A549 (cell line): ENCODE measurements at regions not wholly inside any gene's neighbourhood (a gene's known extent, or its start where the extent isn't known, plus 50 kb on each side); places are given as distances from the start of the nearest gene placed in this dataset.

Experiments used
- ATAC-seq, 2 experiments: fragments of 200-7000 bp in 1 of 2; fragments of >200 bp in 1 of 2; cut with Nextera tagmentation in 1 of 2; cut with Tn5 transposase in 1 of 2; 3 replicates each; pipeline versions ENCODE4 v1.8.0 to v1.9.1; 2018 to 2020; ENCODE audit warnings: mild to moderate bottlenecking in 1 of 2, moderate library complexity in 1 of 2
- CTCF ChIA-PET: fragments of 300-600 bp; sonication (Branson Sonifier 250); formaldehyde crosslinking; extraction: SDS; loops from one replicate; lab custom pipeline; 2021; ENCODE audit warnings: antibody characterized with exemption, inconsistent platforms; lab: Yijun Ruan, JAX
- POLR2A ChIA-PET: fragments of 350-600 bp; formaldehyde crosslinking; extraction: SDS; loops from one replicate; lab custom pipeline; 2021; ENCODE audit warnings: antibody characterized with exemption, inconsistent platforms; lab: Yijun Ruan, JAX
- DNase-seq, 2 experiments: peaks; one replicate each; pipeline versions ENCODE4 v3.0.0 to v3.0.0-alpha.2; 2011 to 2016; ENCODE audit warnings: low read depth in 1 of 2, low spot score in 1 of 2
- FAIRE-seq: peaks from 2 replicates; lab custom pipeline; 2011; peaks lifted over from hg19 to GRCh38; lab: Jason Lieb, UNC
- H3K27ac ChIP-seq, 2 experiments: fragments of >200 bp; sonication (Bioruptor Twin); formaldehyde crosslinking; 3 replicates each; pipeline ENCODE4 v1.5.1; 2016 to 2017
- H3K4me1 ChIP-seq: fragments of >200 bp; sonication (Bioruptor Twin); formaldehyde crosslinking; 3 replicates; pipeline ENCODE4 v1.6.1; 2016
- H3K4me2 ChIP-seq: fragments of >200 bp; sonication (Bioruptor Twin); formaldehyde crosslinking; 3 replicates; pipeline ENCODE4 v1.6.1; 2016
- H3K4me3 ChIP-seq: fragments of >200 bp; sonication (Bioruptor Twin); formaldehyde crosslinking; 3 replicates; pipeline ENCODE4 v1.5.1; 2016
- H3K9me3 ChIP-seq: fragments of >200 bp; sonication (Bioruptor Twin); formaldehyde crosslinking; 3 replicates; pipeline ENCODE4 v1.6.1; 2016
- BHLHE40 ChIP-seq: IDR thresholded peaks from 2 replicates; pipeline ENCODE4 v1.6.1; 2012; ENCODE audit warnings: low read depth, low read length, inconsistent platforms
- CHD2 ChIP-seq: fragments of 150-350 bp; IDR thresholded peaks from 2 replicates; pipeline ENCODE4 v1.6.1; 2014; ENCODE audit warnings: low read length; ENCODE audit not compliant: partially characterized antibody
- E2F6 ChIP-seq: IDR thresholded peaks from 2 replicates; pipeline ENCODE4 v1.6.1; 2012; ENCODE audit warnings: low read depth, borderline replicate concordance
- ELK1 ChIP-seq: fragments of 150-350 bp; IDR thresholded peaks from 2 replicates; pipeline ENCODE4 v1.6.1; 2014; ENCODE audit warnings: low read depth, mild to moderate bottlenecking, low read length
- EP300 ChIP-seq, 2 experiments: fragments of >200 bp; sonication (Bioruptor Twin); formaldehyde crosslinking; IDR thresholded peaks; 2 replicates in 1 of 2; 3 replicates in 1 of 2; pipeline ENCODE4 v1.6.1; 2016 to 2017
- ESRRA ChIP-seq: fragments of 150-350 bp; IDR thresholded peaks from 2 replicates; pipeline ENCODE4 v1.6.1; 2014; ENCODE audit warnings: mild to moderate bottlenecking, low read length, borderline replicate concordance
- FOSB ChIP-seq: fragments of 250-450 bp; sonication (Bioruptor Pico); IDR thresholded peaks from 2 replicates; pipeline ENCODE4 v1.5.0; 2020; ENCODE audit warnings: mild to moderate bottlenecking, moderate library complexity
- FOSL2 ChIP-seq, 2 experiments: fragments of 450-650 bp in 1 of 2; fragments of >200 bp in 1 of 2; sonication (Bioruptor Twin) in 1 of 2; formaldehyde crosslinking; IDR thresholded peaks; 2 replicates each; pipeline versions ENCODE4 v1.5.0 to v1.6.1; 2016 to 2020; ENCODE audit warnings: mild to moderate bottlenecking in 1 of 2, moderate library complexity in 1 of 2
- FOXS1 ChIP-seq: fragments of 250-450 bp; sonication (Bioruptor Pico); IDR thresholded peaks from 2 replicates; pipeline ENCODE4 v1.5.0; 2020; ENCODE audit warnings: mild to moderate bottlenecking, moderate library complexity
- HES2 ChIP-seq: fragments of >200 bp; sonication (Bioruptor Twin); formaldehyde crosslinking; IDR thresholded peaks from 2 replicates; pipeline ENCODE4 v1.6.1; 2016
- HOXA7 ChIP-seq: fragments of 250-450 bp; sonication (Bioruptor Pico); IDR thresholded peaks from 2 replicates; pipeline ENCODE4 v1.5.0; 2020; ENCODE audit warnings: mild to moderate bottlenecking, moderate library complexity
- JUN ChIP-seq, 2 experiments: fragments of >200 bp; sonication (Bioruptor Twin); formaldehyde crosslinking; IDR thresholded peaks; 2 replicates in 1 of 2; 3 replicates in 1 of 2; pipeline ENCODE4 v1.6.1; 2016 to 2017
- KDM5A ChIP-seq: fragments of 200-600 bp; sonication (generic); IDR thresholded peaks from 2 replicates; pipeline ENCODE4 v1.6.1; 2016; ENCODE audit warnings: antibody characterized with exemption, mild to moderate bottlenecking
- MAX ChIP-seq: IDR thresholded peaks from 2 replicates; pipeline ENCODE4 v1.6.1; 2012
- MAZ ChIP-seq: fragments of 150-350 bp; IDR thresholded peaks from 2 replicates; pipeline ENCODE4 v1.6.1; 2014; ENCODE audit warnings: antibody characterized with exemption, low read depth, low read length, borderline replicate concordance
- NFE2L2 ChIP-seq: fragments of 150-350 bp; conservative IDR thresholded peaks from 2 replicates; pipeline ENCODE4 v1.6.1; 2014; ENCODE audit warnings: low read length
- NPAS2 ChIP-seq: fragments of 250-450 bp; sonication (Bioruptor Pico); IDR thresholded peaks from 2 replicates; pipeline ENCODE4 v1.8.0; 2022; ENCODE audit warnings: mild to moderate bottlenecking, moderate library complexity, borderline replicate concordance
- NR3C1 ChIP-seq: fragments of >200 bp; sonication (Bioruptor Twin); formaldehyde crosslinking; IDR thresholded peaks from 3 replicates; pipeline ENCODE4 v1.6.1; 2017
- PBX3 ChIP-seq: IDR thresholded peaks from 2 replicates; pipeline ENCODE4 v1.6.1; 2012
- PHF8 ChIP-seq: fragments of 200-600 bp; sonication (generic); IDR thresholded peaks from 2 replicates; pipeline ENCODE4 v1.6.1; 2016; ENCODE audit warnings: low read depth, mild to moderate bottlenecking, antibody characterized with exemption, moderate library complexity, borderline replicate concordance
- POLR2A ChIP-seq: IDR thresholded peaks from 2 replicates; pipeline ENCODE4 v1.6.1; 2012; ENCODE audit warnings: mild to moderate bottlenecking, low read length
- POLR2AphosphoS2 ChIP-seq: conservative IDR thresholded peaks from 2 replicates; pipeline ENCODE4 v1.6.1; 2012; ENCODE audit warnings: low read length, improper control_type of control experiment, inconsistent platforms
- RCOR1 ChIP-seq: fragments of 150-350 bp; IDR thresholded peaks from 2 replicates; pipeline ENCODE4 v1.6.1; 2014; ENCODE audit warnings: antibody characterized with exemption, low read length, low read depth
- RFX5 ChIP-seq: fragments of 450-650 bp; IDR thresholded peaks from 2 replicates; pipeline ENCODE4 v1.7.1; 2014; ENCODE audit warnings: antibody characterized with exemption, mild to moderate bottlenecking, moderate library complexity
- TFCP2L1 ChIP-seq: fragments of 250-450 bp; sonication (Bioruptor Pico); IDR thresholded peaks from 2 replicates; pipeline ENCODE4 v1.5.0; 2021; ENCODE audit warnings: mild to moderate bottlenecking
- ZNF302 ChIP-seq: fragments of 250-450 bp; sonication (Bioruptor Pico); IDR thresholded peaks from 2 replicates; pipeline ENCODE4 v1.9.0; 2021; ENCODE audit warnings: inconsistent platforms, mild to moderate bottlenecking, moderate library complexity
- ZSCAN20 ChIP-seq: fragments of 250-450 bp; sonication (Bioruptor Pico); IDR thresholded peaks from 2 replicates; pipeline ENCODE4 v1.8.0; 2022; ENCODE audit warnings: mild to moderate bottlenecking, moderate library complexity
- WGBS: methylation state at CpG from one replicate; pipeline ENCODE4 v1.1.6; 2017; ENCODE audit errors: missing lambda C conversion rate; 5-methylcytosine and 5-hydroxymethylcytosine counted together

- no peak for DNase-seq
Observed at GRCh38 chr15:25582886-25583285, 144.1 kb upstream of the UBE3A start.

GRCh38 chr15:25579127-25579526 lies 140.3 kb upstream of the UBE3A start:
- Histone ChIP-seq H3K9me3 (no peaks in the 10 kb centered on the region), H3K4me2 (no peak overlapping the region), H3K4me1 (no peaks in the 10 kb centered on the region), H3K27ac (no peak overlapping the region), H3K4me3 (no peak overlapping the region)
- WGBS, result 79% methylated on average over 2 of the region's 2 CpGs
- ChIA-PET CTCF (interaction anchor here (0.6 kb wide), 1 partner anchor 350 kb away, joined by 3 read pairs; no protein-coding TSS in a partner anchor), POLR2A (no interaction called here)
- TF ChIP-seq NR3C1 (no peak), ZNF302 (CRISPR knock-in tag) (no peak), JUN (IDR thresholded peaks at IDR 0.05) (no peak)
- no peak for ATAC-seq
- DNase-seq, result no peak
- no peak for FAIRE-seq

More at GRCh38 chr15:25582886-25583285, 144.1 kb upstream of the UBE3A start:
- no peak overlapping the region for H3K4me3 ChIP-seq
- no peak overlapping the region for H3K27ac ChIP-seq
- H3K4me1 ChIP-seq, result no peaks in the 10 kb centered on the region
- POLR2A ChIA-PET, result no interaction called here
- no peak overlapping the region for H3K4me2 ChIP-seq
- ATAC-seq, result no peak
- CTCF ChIA-PET, result no interaction called here
- WGBS, result 12% methylated on average over 4 of the region's 4 CpGs
- TF ChIP-seq FOSL2 (IDR thresholded peaks at IDR 0.05) (no peak), FOSL2 (CRISPR knock-in tag; IDR thresholded peaks at IDR 0.05) (no peak), FOSB (CRISPR knock-in tag) (no peak), RCOR1 (no peak), TFCP2L1 (CRISPR knock-in tag) (no peak), NFE2L2 (no peak), NR3C1 (no peak), PHF8 (no peak), PBX3 (no peak), MAX (no peak), CHD2 (no peak), MAZ (no peak)
- no peaks in the 10 kb centered on the region for H3K9me3 ChIP-seq
- FAIRE-seq, result no peak

- 52% methylated on average over 4 of the region's 4 CpGs for WGBS
- CTCF ChIA-PET, result no interaction called here
- H3K27ac ChIP-seq, result no peak overlapping the region
Observed at GRCh38 chr15:25572191-25572590, 133.4 kb upstream of the UBE3A start.

GRCh38 chr15:25568751-25569150 lies 129.9 kb upstream of the UBE3A start:
- Histone ChIP-seq H3K9me3 (no peaks in the 10 kb centered on the region), H3K4me3 (no peak overlapping the region), H3K4me2 (no peak overlapping the region), H3K27ac (no peak overlapping the region), H3K4me1 (no peaks in the 10 kb centered on the region)
- ChIA-PET POLR2A (no interaction called here), CTCF (no interaction called here)
- no peak for TF ChIP-seq ESRRA
- TF ChIP-seq E2F6, result no peak
- TF ChIP-seq FOXS1 (CRISPR knock-in tag), result no peak
- TF ChIP-seq POLR2A, result no peak
- no peak for TF ChIP-seq BHLHE40
- TF ChIP-seq RCOR1, result no peak
- no peak for TF ChIP-seq ZSCAN20
- TF ChIP-seq HOXA7 (CRISPR knock-in tag), result no peak
- TF ChIP-seq HES2, result no peak
- TF ChIP-seq KDM5A, result no peak
- TF ChIP-seq NPAS2 (CRISPR knock-in tag), result no peak
- TF ChIP-seq ELK1, result no peak
- no peak for TF ChIP-seq JUN (IDR thresholded peaks at IDR 0.05)
- no peak for TF ChIP-seq PBX3
- ATAC-seq (no peak), FAIRE-seq (no peak), DNase-seq (no peak)
- 47% methylated on average over 7 of the region's 7 CpGs for WGBS

More at GRCh38 chr15:25572191-25572590, 133.4 kb upstream of the UBE3A start:
- TF ChIP-seq RCOR1 (no peak), FOXS1 (CRISPR knock-in tag) (no peak), MAX (no peak), POLR2AphosphoS2 (no peak), ESRRA (no peak), JUN (IDR thresholded peaks at IDR 0.05) (no peak), EP300 (IDR thresholded peaks at IDR 0.05) (no peak), RFX5 (no peak), BHLHE40 (no peak)
- Histone ChIP-seq H3K4me3 (no peak overlapping the region), H3K9me3 (no peaks in the 10 kb centered on the region), H3K4me1 (no peaks in the 10 kb centered on the region), H3K4me2 (no peak overlapping the region)
- ATAC-seq (no peak), DNase-seq (no peak), FAIRE-seq (no peak)
- POLR2A ChIA-PET, result no interaction called here
